A549 (cell line): ENCODE measurements at regions not wholly inside any gene's neighbourhood (a gene's known extent, or its start where the extent isn't known, plus 50 kb on each side); places are given as distances from the start of the nearest gene placed in this dataset.

ENCODE experiments used
- CTCF ChIP-seq: fragments of >200 bp; sonication (Bioruptor Twin); formaldehyde crosslinking; IDR thresholded peaks from 3 replicates; pipeline ENCODE4 v1.5.1; 2016
- EP300 ChIP-seq, 2 experiments: fragments of >200 bp; sonication (Bioruptor Twin); formaldehyde crosslinking; IDR thresholded peaks; 2 replicates in 1 of 2; 3 replicates in 1 of 2; pipeline ENCODE4 v1.6.1; 2016 to 2017
- HOXB13 ChIP-seq: fragments of 250-450 bp; sonication (Bioruptor Pico); IDR thresholded peaks from 2 replicates; pipeline ENCODE4 v1.5.0; 2020; ENCODE audit warnings: low read depth, mild to moderate bottlenecking, moderate library complexity
- POLR2AphosphoS2 ChIP-seq: conservative IDR thresholded peaks from 2 replicates; pipeline ENCODE4 v1.6.1; 2012; ENCODE audit warnings: low read length, improper control_type of control experiment, inconsistent platforms

GRCh38 chr2:48204750-48205136, 109.7 kb upstream of the FOXN2 start:
- TF ChIP-seq POLR2AphosphoS2 = no peak
- TF ChIP-seq EP300 (IDR thresholded peaks at IDR 0.05) = no peak
- no peak for TF ChIP-seq CTCF
- TF ChIP-seq HOXB13 (CRISPR knock-in tag) = no peak
